HUES48 (cell line): ENCODE measurements at regions not wholly inside any gene's neighbourhood (a gene's known extent, or its start where the extent isn't known, plus 50 kb on each side); places are given as distances from the start of the nearest gene placed in this dataset.

Experiments used
- H3K27ac ChIP-seq: one replicate; pipeline ENCODE4 v1.7.0; 2013; ENCODE audit warnings: low read depth, low read length, inconsistent platforms
- H3K27me3 ChIP-seq: 2 replicates; pipeline ENCODE4 v1.6.1; 2013; ENCODE audit warnings: mild to moderate bottlenecking, low read length; ENCODE audit not compliant: control insufficient read depth, insufficient read depth
- H3K36me3 ChIP-seq: 2 replicates; pipeline ENCODE4 v1.6.1; 2013; ENCODE audit warnings: low read length; ENCODE audit not compliant: control insufficient read depth, insufficient read depth
- H3K4me1 ChIP-seq: 2 replicates; pipeline ENCODE4 v1.6.1; 2013; ENCODE audit warnings: mild to moderate bottlenecking, low read length; ENCODE audit not compliant: control insufficient read depth, insufficient read depth
- H3K4me3 ChIP-seq: 2 replicates; pipeline ENCODE4 v1.5.1; 2013; ENCODE audit warnings: mild to moderate bottlenecking, low read depth, low read length
- H3K9ac ChIP-seq: 2 replicates; pipeline ENCODE4 v1.6.1; 2013; ENCODE audit warnings: mild to moderate bottlenecking, low read depth, low read length, moderate library complexity
- H3K9me3 ChIP-seq: 2 replicates; pipeline ENCODE4 v1.6.1; 2013; ENCODE audit warnings: low read length; ENCODE audit not compliant: control insufficient read depth, insufficient read depth

DNA sequence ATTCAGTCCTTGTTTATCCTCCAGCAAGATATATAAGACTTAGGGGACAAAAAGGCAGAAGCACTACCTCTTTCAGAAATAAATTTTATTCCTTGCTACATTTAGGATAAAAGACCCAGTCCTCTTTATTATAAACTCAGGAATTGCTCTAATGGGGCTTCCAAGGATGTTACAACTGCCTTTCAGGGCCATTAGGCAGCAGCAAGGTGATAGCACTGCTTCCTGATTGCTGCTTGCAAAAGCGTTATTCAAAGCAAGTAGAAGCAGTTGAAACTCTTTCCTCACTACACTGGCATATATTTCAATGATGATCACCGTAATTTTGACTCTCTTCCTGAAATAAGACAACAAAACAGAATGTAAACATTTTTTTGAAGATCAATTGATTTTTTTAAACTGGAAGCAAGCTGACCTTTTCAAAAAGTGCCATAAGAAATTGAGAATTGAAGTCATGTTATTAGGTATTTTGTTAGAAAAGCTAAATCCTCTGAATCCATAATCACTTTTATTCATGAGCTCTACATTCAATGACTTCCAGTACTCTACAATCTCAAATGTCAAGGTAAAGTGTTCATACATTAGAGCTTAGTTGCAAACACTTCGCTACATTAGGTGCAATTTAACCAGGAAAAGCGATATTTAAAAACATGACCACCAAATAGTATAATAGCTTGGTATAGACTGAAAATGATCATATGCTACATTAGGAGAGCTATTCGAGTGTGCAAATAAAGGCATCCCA, 233.4 kb upstream of the SYT10 start:
- Histone ChIP-seq H3K4me3 (no peak overlapping the region), H3K9ac (no peak overlapping the region), H3K27ac (no peak overlapping the region), H3K27me3 (no peaks in the 10 kb centered on the region), H3K4me1 (peaks cover 47% of the 10 kb centered on the region), H3K9me3 (no peaks in the 10 kb centered on the region), H3K36me3 (no peaks in the 10 kb centered on the region)

- H3K27me3 ChIP-seq, result no peaks in the 10 kb centered on the region
- peaks cover 16% of the 10 kb centered on the region for H3K4me1 ChIP-seq
- H3K4me3 ChIP-seq, result no peak overlapping the region
- no peaks in the 10 kb centered on the region for H3K9me3 ChIP-seq
- no peak overlapping the region for H3K27ac ChIP-seq
- no peaks in the 10 kb centered on the region for H3K36me3 ChIP-seq
- no peak overlapping the region for H3K9ac ChIP-seq
Measured at GRCh38 chr12:33676866-33677265, 237.2 kb upstream of the SYT10 start.

GRCh38 chr12:33678221-33678964, 238.8 kb upstream of the SYT10 start:
- H3K27ac ChIP-seq, result no peak overlapping the region

GRCh38 chr12:33690562-33690961, 250.9 kb upstream of the SYT10 start:
- Histone ChIP-seq H3K9me3 (no peaks in the 10 kb centered on the region), H3K36me3 (no peaks in the 10 kb centered on the region), H3K27me3 (no peaks in the 10 kb centered on the region), H3K27ac (no peak overlapping the region), H3K4me3 (no peak overlapping the region), H3K4me1 (no peaks in the 10 kb centered on the region), H3K9ac (no peak overlapping the region)

More at GRCh38 chr12:33678221-33678964, 238.8 kb upstream of the SYT10 start:
- Histone ChIP-seq H3K27me3 (no peaks in the 10 kb centered on the region), H3K36me3 (no peaks in the 10 kb centered on the region), H3K4me3 (no peak overlapping the region), H3K9me3 (no peaks in the 10 kb centered on the region), H3K9ac (no peak overlapping the region), H3K4me1 (peaks cover 1% of the 10 kb centered on the region; the same call in 1 of the 2 replicates)

DNA sequence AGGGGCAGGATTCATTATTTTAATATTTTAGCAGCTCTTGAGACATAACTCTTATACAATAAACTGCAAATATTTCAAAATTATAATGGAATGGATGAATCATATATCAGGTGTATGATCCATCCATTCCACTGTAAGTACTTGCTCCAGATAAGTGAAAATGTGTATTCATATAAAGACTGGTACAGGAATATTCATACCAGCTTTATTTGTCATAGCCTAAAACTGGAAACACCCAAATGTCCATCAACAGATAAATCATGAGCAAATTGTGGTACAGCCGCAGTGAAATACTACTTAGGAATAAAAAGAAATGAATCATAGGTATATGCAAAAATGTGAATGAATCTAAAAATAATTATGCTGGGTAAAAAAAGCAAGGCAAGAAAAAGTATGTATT, 263.6 kb upstream of the SYT10 start:
- no peak overlapping the region for H3K4me3 ChIP-seq
- H3K27ac ChIP-seq, result no peak overlapping the region
- peaks cover 5% of the 10 kb centered on the region; the same call in 1 of the 2 replicates for H3K4me1 ChIP-seq
- H3K27me3 ChIP-seq, result no peaks in the 10 kb centered on the region
- no peaks in the 10 kb centered on the region for H3K9me3 ChIP-seq
- H3K9ac ChIP-seq, result no peak overlapping the region
- no peaks in the 10 kb centered on the region for H3K36me3 ChIP-seq

- Histone ChIP-seq H3K9me3 (no peaks in the 10 kb centered on the region), H3K4me3 (no peak overlapping the region), H3K27ac (no peak overlapping the region), H3K4me1 (peaks cover 5% of the 10 kb centered on the region; the same call in 1 of the 2 replicates), H3K27me3 (no peaks in the 10 kb centered on the region), H3K9ac (no peak overlapping the region), H3K36me3 (no peaks in the 10 kb centered on the region)
Measured at GRCh38 chr12:33706927-33707326, 267.3 kb upstream of the SYT10 start.

- Histone ChIP-seq H3K36me3 (no peaks in the 10 kb centered on the region), H3K4me1 (peaks cover 5% of the 10 kb centered on the region; the same call in 1 of the 2 replicates), H3K9me3 (no peaks in the 10 kb centered on the region), H3K27ac (no peak overlapping the region), H3K9ac (no peak overlapping the region), H3K4me3 (no peak overlapping the region), H3K27me3 (no peaks in the 10 kb centered on the region)
Measured at GRCh38 chr12:33708935-33709334, 269.3 kb upstream of the SYT10 start.

DNA sequence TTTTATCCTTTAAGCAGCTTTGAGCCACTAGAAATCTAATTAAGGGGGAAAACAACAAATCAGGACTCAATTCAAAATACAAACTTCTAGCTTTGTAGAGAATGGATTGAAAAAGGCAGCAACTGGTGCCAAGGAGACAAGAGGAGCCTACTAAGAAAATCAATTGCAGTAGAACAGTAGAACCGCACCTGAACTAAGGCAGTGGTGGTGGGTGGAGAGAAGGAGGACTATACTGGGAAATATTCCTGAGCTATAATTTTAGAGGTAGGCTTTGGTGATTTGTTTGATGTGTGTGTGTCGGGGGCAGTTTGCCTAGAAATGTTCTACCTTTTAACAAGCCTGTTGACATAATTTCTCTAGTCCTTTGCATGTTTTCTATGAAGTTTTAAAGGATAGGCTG, 270.9 kb upstream of the SYT10 start:
- Histone ChIP-seq H3K4me3 (no peak overlapping the region), H3K36me3 (no peaks in the 10 kb centered on the region), H3K27ac (no peak overlapping the region), H3K9ac (no peak overlapping the region), H3K27me3 (no peaks in the 10 kb centered on the region), H3K9me3 (no peaks in the 10 kb centered on the region), H3K4me1 (no peaks in the 10 kb centered on the region)

GRCh38 chr12:33718631-33719030, 279.0 kb upstream of the SYT10 start:
- H3K27ac ChIP-seq, result no peak overlapping the region
- no peak overlapping the region for H3K9ac ChIP-seq
- no peaks in the 10 kb centered on the region for H3K9me3 ChIP-seq
- H3K4me1 ChIP-seq, result no peaks in the 10 kb centered on the region
- H3K4me3 ChIP-seq, result no peak overlapping the region
- H3K36me3 ChIP-seq, result no peaks in the 10 kb centered on the region
- no peaks in the 10 kb centered on the region for H3K27me3 ChIP-seq

DNA sequence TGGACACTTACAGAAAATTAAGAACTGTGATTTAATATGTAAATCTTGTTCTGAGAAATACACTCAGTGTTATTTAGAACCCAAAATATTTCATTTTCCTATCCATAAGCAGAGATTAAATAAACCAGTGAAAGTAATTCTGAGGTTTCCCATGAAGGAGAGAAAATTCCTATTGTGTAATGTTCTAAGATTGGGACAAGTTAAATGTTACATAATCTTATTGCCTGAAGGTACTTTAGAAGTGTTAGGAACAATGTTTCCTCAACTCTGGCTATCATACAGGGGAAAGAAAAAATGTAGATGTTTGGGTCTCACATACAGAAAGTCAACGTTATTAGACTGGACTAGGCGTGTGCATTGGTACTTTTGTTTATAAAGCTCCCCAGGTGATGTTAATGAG, 281.9 kb upstream of the SYT10 start:
- no peak overlapping the region for H3K4me3 ChIP-seq
- no peak overlapping the region for H3K9ac ChIP-seq
- H3K9me3 ChIP-seq, result no peaks in the 10 kb centered on the region
- H3K27ac ChIP-seq, result no peak overlapping the region
- H3K36me3 ChIP-seq, result no peaks in the 10 kb centered on the region
- H3K4me1 ChIP-seq, result no peaks in the 10 kb centered on the region
- H3K27me3 ChIP-seq, result no peaks in the 10 kb centered on the region

- Histone ChIP-seq H3K36me3 (no peaks in the 10 kb centered on the region), H3K27ac (no peak overlapping the region), H3K4me1 (no peaks in the 10 kb centered on the region), H3K9ac (no peak overlapping the region), H3K4me3 (no peak overlapping the region), H3K27me3 (no peaks in the 10 kb centered on the region), H3K9me3 (no peaks in the 10 kb centered on the region)
Measured at GRCh38 chr12:33724867-33725266, 285.2 kb upstream of the SYT10 start.
